GDM1 (cell line): ENCODE measurements at regions not wholly inside any gene's neighbourhood (a gene's known extent, or its start where the extent isn't known, plus 50 kb on each side); places are given as distances from the start of the nearest gene placed in this dataset.
A peak's percentile ranks its signal among the peaks of the same experiment; 100 is the strongest.
"Not testable (repeated sequence)": the region's sequence is repeated elsewhere in the genome, so short reads cannot be mapped to it uniquely, and the experiment has no call there.

Source experiments
- DNase-seq: peaks from one replicate; lab custom pipeline; 2025; lab: John Stamatoyannopoulos, UW

GRCh38 chr3:150242220-150242936 is 165.7 kb upstream of the TSC22D2 start:
- DNase-seq = no peak

GRCh38 chr3:150240891-150241290 is 167.2 kb upstream of the TSC22D2 start:
- DNase-seq = no peak

GRCh38 chr3:150239766-150240165 is 168.3 kb upstream of the TSC22D2 start:
- no peak for DNase-seq

- DNase-seq = no peak
These were observed 169.0 kb upstream of the TSC22D2 start for GRCh38 chr3:150238995-150239619.

GRCh38 chr3:150238048-150238802 is 169.9 kb upstream of the TSC22D2 start:
- no peak for DNase-seq

GRCh38 chr3:150237490-150237889 is 170.6 kb upstream of the TSC22D2 start:
- no peak for DNase-seq

GRCh38 chr3:150236316-150237082 is 171.6 kb upstream of the TSC22D2 start:
- no peak for DNase-seq

- no peak for DNase-seq
These were observed 172.3 kb upstream of the TSC22D2 start for GRCh38 chr3:150235799-150236198.

- DNase-seq = no peak
These were observed 175.1 kb upstream of the TSC22D2 start for GRCh38 chr3:150232992-150233451.

GRCh38 chr3:150230037-150230436 is 178.1 kb upstream of the TSC22D2 start:
- DNase-seq = no peak

GRCh38 chr3:150228626-150229025 is 179.5 kb upstream of the TSC22D2 start:
- not testable (repeated sequence) for DNase-seq

- DNase-seq = peak; percentile 56
These were observed 180.3 kb upstream of the TSC22D2 start for GRCh38 chr3:150227839-150228238.

GRCh38 chr3:150225986-150226385 is 182.1 kb upstream of the TSC22D2 start:
- DNase-seq = no peak

- no peak for DNase-seq
These were observed 184.5 kb upstream of the TSC22D2 start for GRCh38 chr3:150223558-150223957.

GRCh38 chr3:150222691-150223489 is 185.2 kb upstream of the TSC22D2 start:
- no peak for DNase-seq

- no peak for DNase-seq
These were observed 186.1 kb upstream of the TSC22D2 start for GRCh38 chr3:150221904-150222523.

- DNase-seq = no peak
These were observed 187.3 kb upstream of the TSC22D2 start for GRCh38 chr3:150220799-150221198.

- no peak for DNase-seq
These were observed 188.1 kb upstream of the TSC22D2 start for GRCh38 chr3:150220041-150220440.

GRCh38 chr3:150218841-150219240 is 189.3 kb upstream of the TSC22D2 start:
- no peak for DNase-seq

- DNase-seq = no peak
These were observed 189.9 kb upstream of the TSC22D2 start for GRCh38 chr3:150218236-150218635.

GRCh38 chr3:150217691-150218090 is 190.4 kb upstream of the TSC22D2 start:
- DNase-seq = no peak
